ENCODE measurements at regions not wholly inside any gene's neighbourhood (a gene's known extent, or its start where the extent isn't known, plus 50 kb on each side); places are given as distances from the start of the nearest gene placed in this dataset.

DNA sequence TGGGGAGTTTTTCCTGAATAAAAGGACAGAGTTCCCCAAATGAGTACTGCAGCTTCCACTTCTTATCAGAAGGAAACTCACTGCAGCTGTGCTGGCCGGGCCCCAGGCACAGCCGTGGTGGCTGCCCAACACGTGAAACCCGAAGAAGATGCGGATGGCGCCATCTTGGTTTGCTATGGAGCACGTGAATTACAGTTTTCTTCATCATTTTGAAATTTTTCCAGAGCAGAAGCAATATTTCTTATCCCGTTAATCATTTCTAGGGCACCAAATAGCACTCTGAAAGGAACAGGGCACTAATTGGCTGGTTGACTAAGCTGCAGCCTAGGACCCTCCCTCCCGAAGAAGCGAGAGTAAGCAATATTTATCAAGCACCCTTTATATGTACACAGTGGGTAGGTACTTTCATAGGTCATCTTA, 63.2 kb upstream of the EPS8L3 start:
- no peak for DNase-seq (ENCODE audit: low read depth)

DNA sequence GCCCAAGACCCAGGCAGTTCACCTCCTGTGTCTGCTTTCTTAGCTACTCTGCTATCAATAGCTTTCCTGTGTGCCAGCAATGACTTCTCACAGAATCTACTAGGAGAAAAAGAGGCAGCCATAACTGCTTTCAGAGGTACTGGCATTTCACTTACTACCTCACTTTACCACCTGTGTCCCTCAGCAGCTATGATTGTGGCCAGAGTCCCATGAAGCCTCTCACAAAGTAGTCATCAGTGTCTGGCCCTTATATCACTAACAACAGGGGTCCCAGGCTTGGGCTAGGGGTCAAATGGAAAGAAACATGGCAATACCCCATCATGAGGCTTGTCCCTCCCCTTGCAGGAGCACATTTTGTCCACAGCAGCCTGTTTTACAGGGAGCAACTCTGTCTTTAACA, 62.7 kb upstream of the EPS8L3 start:
- no peak for DNase-seq (ENCODE audit: low read depth)

DNA sequence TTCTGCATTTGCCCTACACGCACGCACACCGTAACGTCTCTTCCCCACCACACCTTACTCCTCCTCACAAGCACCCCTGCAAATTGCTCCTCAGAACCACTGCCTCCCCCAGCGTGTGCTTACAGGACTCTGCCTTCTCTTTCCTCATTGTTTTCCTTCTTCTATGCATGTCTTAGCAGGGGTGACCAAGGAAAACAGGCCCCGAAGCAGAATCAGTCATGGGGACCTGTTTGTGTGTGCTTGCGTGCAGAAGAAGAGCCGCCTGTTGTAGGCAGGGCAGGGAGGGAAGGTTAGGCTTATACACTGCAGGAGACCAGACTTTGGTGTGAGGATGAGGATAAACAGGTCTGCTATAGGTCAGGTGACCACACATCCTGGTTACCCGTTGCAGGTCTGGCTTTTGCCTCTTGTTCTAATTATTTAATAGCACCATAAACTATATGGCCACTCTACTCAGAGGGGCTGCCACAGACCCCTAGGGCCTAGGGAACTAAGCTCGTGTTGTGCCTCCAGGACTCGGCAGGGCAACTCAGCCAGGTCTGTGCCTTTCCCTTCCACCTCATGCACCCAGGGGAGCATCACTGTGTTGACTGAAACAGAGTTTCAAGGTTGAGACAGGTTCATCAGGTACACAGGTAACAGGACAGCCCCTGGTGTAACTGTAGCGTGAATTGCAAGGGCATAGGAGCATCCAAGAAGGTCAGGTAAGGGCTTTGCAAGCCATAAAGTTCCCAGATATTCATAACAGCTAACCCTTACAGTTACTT, 60.8 kb upstream of the EPS8L3 start:
- no peak for DNase-seq (ENCODE audit: low read depth)

DNA sequence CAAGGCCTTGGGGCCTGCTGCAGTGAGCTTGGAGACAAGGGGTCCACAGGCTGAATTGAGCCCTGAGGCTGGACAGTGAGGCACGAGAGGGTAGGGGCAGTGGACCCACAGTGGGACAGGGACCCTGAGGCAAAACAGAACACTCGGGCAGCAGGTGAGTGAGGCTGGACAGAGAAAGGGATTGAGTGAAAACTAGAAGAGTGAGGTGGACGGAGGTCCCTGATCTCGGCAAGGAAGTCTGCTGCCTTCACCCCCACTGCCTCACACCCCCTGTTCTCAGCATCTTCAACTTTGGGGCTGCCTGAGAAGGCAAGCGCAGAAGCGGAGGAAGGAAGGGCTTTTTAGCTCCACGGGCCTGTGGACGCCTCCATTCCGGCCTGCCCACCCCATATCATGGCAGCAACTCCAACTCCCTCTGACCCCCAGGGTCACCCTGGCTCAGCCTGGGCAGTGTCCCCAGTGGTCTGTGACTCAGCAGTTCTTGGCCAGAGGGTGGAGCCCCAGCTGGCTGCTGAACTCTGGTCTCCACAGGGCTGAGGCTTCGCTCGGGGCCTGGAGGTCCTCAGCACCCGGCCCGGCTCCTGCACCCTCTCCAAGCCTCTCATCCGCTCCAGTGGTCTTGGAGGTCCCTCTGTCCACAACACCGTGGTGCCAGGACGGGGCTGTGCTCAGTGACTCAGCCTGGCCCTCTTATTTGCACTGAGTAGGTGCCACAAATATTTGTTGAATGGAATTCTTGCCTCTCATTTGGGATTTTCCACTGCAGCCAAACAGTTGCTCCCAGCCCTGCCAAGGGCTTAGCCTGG, 60.0 kb upstream of the EPS8L3 start:
- peak; percentile 74 for DNase-seq (ENCODE audit: low read depth)

DNA sequence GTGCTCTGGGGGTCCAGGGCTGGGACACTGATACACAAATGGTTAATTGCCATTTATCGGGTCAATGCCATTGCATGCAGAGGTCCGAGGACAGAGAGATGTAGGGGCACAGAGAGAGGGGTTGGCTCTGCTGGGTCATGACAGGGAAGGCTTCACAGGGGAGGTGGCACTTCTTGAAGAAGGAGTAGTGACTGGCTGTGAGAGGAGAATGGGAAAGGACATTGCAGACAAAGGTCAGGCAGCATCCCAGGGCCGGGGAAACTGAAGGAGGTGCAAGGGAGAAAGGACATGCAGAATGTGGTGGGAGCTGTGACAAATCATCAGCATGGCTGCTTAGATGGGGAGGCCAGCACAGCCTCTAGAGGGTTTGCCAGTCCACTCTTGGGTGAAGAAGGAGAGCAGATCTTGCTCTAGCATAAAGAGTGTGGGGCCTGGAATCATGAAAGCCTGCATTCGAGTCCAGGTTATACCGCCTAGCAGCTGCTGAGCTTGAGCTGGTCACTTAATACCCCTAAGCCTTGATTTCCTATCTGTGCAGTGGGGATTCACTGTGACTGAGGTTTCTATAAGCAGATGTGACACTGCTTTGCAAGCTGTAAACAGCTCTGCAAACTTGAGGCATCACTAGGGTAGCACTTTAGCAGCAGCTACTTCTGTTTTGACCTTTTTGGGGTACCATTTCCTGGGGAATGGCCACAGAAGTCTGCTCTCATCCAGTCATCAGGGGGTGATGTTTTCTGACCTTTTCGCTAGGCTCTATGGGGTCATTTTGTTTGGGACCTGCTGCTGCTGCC, 59.2 kb upstream of the EPS8L3 start:
- DNase-seq (ENCODE audit: low read depth) = no peak

DNA sequence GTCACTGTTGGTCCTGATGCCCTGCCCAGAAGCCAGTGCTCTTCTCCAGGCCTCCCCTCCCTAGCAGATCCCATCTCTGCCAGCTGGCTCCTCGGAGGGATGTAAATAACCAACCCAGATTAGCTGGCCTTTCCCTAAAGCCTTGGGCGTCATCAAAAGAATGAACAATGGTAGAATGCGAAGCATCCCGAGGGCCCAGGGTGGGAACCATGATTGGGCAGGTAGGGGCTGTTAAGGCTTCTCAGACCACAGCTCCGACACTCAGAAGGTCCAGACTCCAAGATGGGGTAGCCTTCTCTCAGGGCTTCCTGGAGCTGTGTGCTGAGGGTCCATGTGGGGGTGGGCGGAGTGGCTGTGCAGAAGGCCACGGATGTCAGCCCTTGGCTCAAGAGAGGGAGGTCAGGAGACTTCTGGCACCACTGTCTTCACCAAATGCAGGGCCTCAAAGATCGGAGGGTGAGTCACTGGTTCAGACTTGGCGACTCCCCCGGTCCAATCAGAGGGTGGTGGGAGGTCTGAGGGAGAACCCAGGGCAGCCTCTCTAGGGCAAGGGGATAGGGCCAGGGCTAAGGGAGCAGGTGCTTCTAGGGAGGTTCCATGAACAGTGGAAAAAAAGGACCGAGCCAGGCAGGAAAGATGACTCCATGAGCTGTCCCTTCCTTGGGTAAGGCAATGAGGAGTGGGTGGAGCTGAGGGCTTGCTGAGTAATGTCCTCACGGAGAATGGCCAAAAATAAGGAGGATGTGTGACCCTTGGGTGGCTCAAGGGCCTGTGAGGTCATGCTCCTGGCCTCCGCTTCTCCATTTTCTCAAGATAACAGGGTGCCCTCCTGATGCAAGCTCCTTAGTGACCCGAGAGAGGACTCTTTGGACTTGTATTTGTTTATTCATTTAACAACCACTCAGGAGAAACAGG, 58.4 kb upstream of the EPS8L3 start:
- DNase-seq (ENCODE audit: low read depth) = peak; percentile 89

- DNase-seq (ENCODE audit: low read depth) = peak; percentile 99
These were observed 57.5 kb upstream of the EPS8L3 start for GRCh38 chr1:109821221-109821669.

GRCh38 chr1:109819906-109820305, 56.2 kb upstream of the EPS8L3 start:
- no peak for DNase-seq (ENCODE audit: low read depth)

- DNase-seq (ENCODE audit: low read depth) = no peak
These were observed 55.5 kb upstream of the EPS8L3 start for GRCh38 chr1:109818988-109819764.

GRCh38 chr1:109818271-109818987, 54.7 kb upstream of the EPS8L3 start:
- no peak for DNase-seq (ENCODE audit: low read depth)

- DNase-seq (ENCODE audit: low read depth) = no peak
These were observed 54.2 kb upstream of the EPS8L3 start for GRCh38 chr1:109817881-109818270.

DNA sequence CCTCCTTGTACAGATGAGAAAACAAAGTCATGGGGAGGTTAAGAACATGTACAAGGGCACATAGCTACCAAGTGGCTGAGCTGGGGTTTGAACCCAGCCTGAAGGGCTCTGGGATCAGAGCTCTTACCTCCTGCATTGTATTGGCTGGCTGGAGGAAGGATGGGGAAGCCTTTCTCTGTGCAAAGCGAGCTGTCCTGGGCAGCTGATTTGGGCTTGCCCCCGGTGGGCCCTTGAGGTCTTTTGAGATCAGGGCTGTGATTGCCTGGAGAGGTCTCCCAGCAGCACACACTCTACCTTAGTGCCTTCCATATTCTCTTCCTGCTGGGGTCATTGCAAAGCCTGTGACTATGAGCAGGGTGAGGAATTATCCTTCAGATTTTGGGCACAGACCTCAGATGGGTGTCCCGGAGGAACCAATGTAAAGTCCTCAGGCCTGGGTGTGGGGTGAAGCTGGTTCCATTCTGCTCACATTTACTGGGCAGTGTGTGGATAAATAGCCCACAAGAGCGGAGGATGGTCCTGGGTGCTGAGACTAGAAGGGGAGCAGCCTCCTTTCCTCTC, 53.3 kb upstream of the EPS8L3 start:
- DNase-seq (ENCODE audit: low read depth) = no peak

DNA sequence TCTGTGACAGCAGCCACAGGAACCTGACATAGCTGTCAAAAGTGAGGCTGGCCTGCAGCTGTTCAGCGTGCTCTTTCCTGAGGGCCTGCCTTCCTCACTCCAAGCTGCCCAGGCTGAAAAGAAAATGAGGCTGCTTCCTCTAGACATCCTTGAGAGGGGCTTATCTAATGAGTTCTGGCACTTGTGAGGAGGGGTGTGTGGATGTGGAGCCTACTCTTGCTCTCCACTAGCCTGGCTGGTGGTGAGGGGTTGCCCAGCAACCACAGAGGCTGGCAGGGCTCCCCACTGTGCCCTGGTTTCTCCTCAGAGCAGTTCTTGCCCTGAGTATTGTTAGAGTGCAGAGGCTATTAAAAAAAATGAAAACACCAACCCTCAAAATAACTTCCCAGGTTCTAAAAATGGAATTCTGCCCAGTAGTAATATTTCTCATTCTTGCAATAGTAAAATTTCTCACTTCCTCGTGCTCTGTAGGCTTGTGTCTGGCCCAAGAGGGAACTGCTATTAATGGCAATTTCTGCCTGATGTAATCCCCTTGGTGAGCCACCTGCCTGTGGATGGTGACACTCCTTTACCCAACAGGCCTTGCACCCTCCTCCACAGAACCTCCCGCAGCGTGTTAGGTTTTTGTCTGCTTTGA, 52.6 kb upstream of the EPS8L3 start:
- DNase-seq (ENCODE audit: low read depth) = no peak

DNA sequence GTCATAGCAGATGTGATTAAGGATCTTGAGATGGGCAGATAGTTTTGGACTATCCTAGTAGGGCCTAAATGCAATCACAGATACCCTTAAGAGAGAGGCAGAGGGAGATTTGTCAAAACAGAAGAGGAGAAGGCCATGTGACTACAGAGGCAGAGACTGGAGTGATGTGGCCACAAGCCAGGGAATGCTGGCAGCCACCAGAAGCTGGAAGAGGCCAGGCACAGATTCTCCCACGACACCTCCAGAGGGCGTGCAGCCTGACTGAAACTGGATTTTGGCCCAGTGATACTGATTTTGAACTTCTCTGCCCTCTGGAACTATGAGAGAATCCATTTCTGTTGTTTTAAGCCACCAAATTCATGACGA, 52.1 kb upstream of the EPS8L3 start:
- DNase-seq (ENCODE audit: low read depth) = no peak

GRCh38 chr1:109814993-109815786, 51.5 kb upstream of the EPS8L3 start:
- no peak for DNase-seq (ENCODE audit: low read depth)

DNA sequence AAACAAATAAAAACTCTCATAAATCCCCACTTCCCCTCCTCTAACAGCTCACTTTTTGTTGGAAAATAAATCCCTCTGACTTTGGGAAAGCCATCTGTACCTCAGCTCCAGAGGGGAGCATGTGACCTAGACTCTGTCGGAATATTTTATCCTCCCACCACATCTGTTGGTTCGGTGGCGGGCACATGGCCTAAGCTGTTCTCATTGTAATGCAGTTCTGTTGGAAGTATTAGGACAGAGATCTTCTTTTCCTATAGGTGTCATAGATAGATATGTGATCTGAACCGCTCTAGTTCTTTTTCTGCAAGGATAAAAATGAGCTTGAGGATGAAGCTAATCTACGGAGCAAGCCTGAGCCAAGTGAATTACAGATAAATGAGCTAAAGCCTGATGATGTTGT, 50.5 kb upstream of the EPS8L3 start:
- no peak for DNase-seq (ENCODE audit: low read depth)
